GM12878 (cell line): ENCODE measurements at regions not wholly inside any gene's neighbourhood (a gene's known extent, or its start where the extent isn't known, plus 50 kb on each side); places are given as distances from the start of the nearest gene placed in this dataset.

Experiments used
- ATAC-seq: fragments of 200-7000 bp; cut with Tn5 transposase; 3 replicates; pipeline ENCODE4 v1.9.1; 2020; ENCODE audit warnings: mild to moderate bottlenecking, moderate library complexity
- BruUV-seq: library from RNA; stranded (reverse); fragments of 400-500 nt; replicated peaks from 2 replicates; lab custom pipeline; 2021; lab: Mats Ljungman, UMichigan
- CTCF ChIA-PET: fragments of 300-600 bp; sonication (Branson Sonifier 250); formaldehyde crosslinking; extraction: SDS; loops from one replicate; lab custom pipeline; 2021; ENCODE audit warnings: inconsistent platforms; lab: Yijun Ruan, JAX
- POLR2A ChIA-PET: fragments of 350-600 bp; formaldehyde crosslinking; extraction: SDS; loops from one replicate; lab custom pipeline; 2021; ENCODE audit warnings: inconsistent platforms; lab: Charles Lee
- RAD21 ChIA-PET: fragments of 300-600 bp; sonication (Branson Sonifier 250); formaldehyde crosslinking; loops from one replicate; lab custom pipeline; 2023; ENCODE audit warnings: antibody characterized with exemption; ENCODE audit not compliant: unreplicated experiment; lab: Charles Lee
- SMC1A ChIA-PET: fragments of 300-600 bp; sonication (Branson Sonifier 250); formaldehyde crosslinking; loops from one replicate; lab custom pipeline; 2023; ENCODE audit not compliant: unreplicated experiment, uncharacterized antibody; lab: Charles Lee
- DNase-seq: peaks from one replicate; pipeline ENCODE4 v3.0.0-alpha.2; 2011; ENCODE audit warnings: low read depth, low spot score
- FAIRE-seq: peaks from 3 replicates; lab custom pipeline; 2011; peaks lifted over from hg19 to GRCh38; lab: Jason Lieb, UNC
- H2AFZ ChIP-seq: 2 replicates; pipeline ENCODE4 v1.6.0; 2011; ENCODE audit warnings: low read depth, low read length, control low read depth; ENCODE audit not compliant: control insufficient read depth
- H3K27ac ChIP-seq: 2 replicates; pipeline ENCODE4 v1.5.1; 2011; ENCODE audit warnings: control low read depth; ENCODE audit not compliant: control insufficient read depth, insufficient read depth
- H3K27me3 ChIP-seq, 2 experiments: replicated peaks in 1 of 2; 2 replicates each; pipeline versions ENCODE4 v1.6.0 to v1.6.1; 2011; ENCODE audit warnings: low read length in 1 of 2; ENCODE audit not compliant: control insufficient read depth in 2 of 2, insufficient read depth in 2 of 2
- H3K36me3 ChIP-seq, 2 experiments: 2 replicates each; pipeline ENCODE4 v1.5.1; 2011; ENCODE audit warnings: low read length in 1 of 2; ENCODE audit not compliant: control insufficient read depth in 2 of 2, insufficient read depth in 2 of 2
- H3K4me1 ChIP-seq: 2 replicates; pipeline ENCODE4 v1.6.1; 2011; ENCODE audit warnings: mild to moderate bottlenecking, low read length, moderate library complexity, mixed read lengths; ENCODE audit not compliant: control insufficient read depth, insufficient read depth
- H3K4me2 ChIP-seq: 2 replicates; pipeline ENCODE4 v1.6.0; 2011; ENCODE audit warnings: control low read depth; ENCODE audit not compliant: control insufficient read depth, insufficient read depth
- H3K4me3 ChIP-seq: fragments of 200-600 bp; sonication (generic); 2 replicates; pipeline ENCODE4 v1.5.1; 2016
- H3K79me2 ChIP-seq: 2 replicates; pipeline ENCODE4 v1.6.0; 2011; ENCODE audit warnings: low read length; ENCODE audit not compliant: control insufficient read depth, insufficient read depth
- H3K9ac ChIP-seq: 2 replicates; pipeline ENCODE4 v1.8.0; 2011; ENCODE audit warnings: low read length, control low read depth, mixed read lengths; ENCODE audit not compliant: control insufficient read depth, insufficient read depth
- H3K9me3 ChIP-seq: replicated peaks from 3 replicates; pipeline ENCODE4 v1.5.1; 2011; ENCODE audit warnings: mild to moderate bottlenecking, low read length; ENCODE audit not compliant: control insufficient read depth, insufficient read depth
- H4K20me1 ChIP-seq: 2 replicates; pipeline ENCODE4 v1.6.0; 2011; ENCODE audit not compliant: control insufficient read depth, insufficient read depth
- CBX3 ChIP-seq: fragments of 200-600 bp; sonication (generic); IDR thresholded peaks from 2 replicates; pipeline ENCODE4 v1.6.1; 2016; ENCODE audit warnings: low read depth, borderline replicate concordance
- CBX5 ChIP-seq: sonication (generic); IDR thresholded peaks from 2 replicates; pipeline ENCODE4 v1.6.1; 2016; ENCODE audit warnings: low read depth, moderate library complexity, mild to moderate bottlenecking, inconsistent platforms
- CEBPB ChIP-seq, 2 experiments: fragments of 150-350 bp in 1 of 2; IDR thresholded peaks; 2 replicates each; pipeline ENCODE4 v1.6.1; 2012 to 2014; ENCODE audit warnings: low read depth in 2 of 2, low read length in 2 of 2, borderline replicate concordance in 1 of 2, inconsistent platforms in 1 of 2
- CHD1 ChIP-seq: IDR thresholded peaks from 2 replicates; pipeline ENCODE4 v1.6.1; 2012; ENCODE audit warnings: low read depth, low read length, improper control_type of control experiment
- EED ChIP-seq: sonication (generic); IDR thresholded peaks from 2 replicates; pipeline ENCODE4 v1.6.1; 2016; ENCODE audit warnings: antibody characterized with exemption, low read depth
- EZH2 ChIP-seq: IDR thresholded peaks from 2 replicates; pipeline ENCODE4 v1.6.1; 2012; ENCODE audit warnings: low read depth, mild to moderate bottlenecking, control low read depth, inconsistent platforms, low read length, borderline replicate concordance; ENCODE audit not compliant: control insufficient read depth
- JUNB ChIP-seq: IDR thresholded peaks from 2 replicates; pipeline ENCODE4 v1.6.1; 2016; ENCODE audit warnings: antibody characterized with exemption, mild to moderate bottlenecking
- KLF5 ChIP-seq: fragments of 450-650 bp; IDR thresholded peaks from 2 replicates; pipeline ENCODE4 v1.6.1; 2014; ENCODE audit warnings: mild to moderate bottlenecking; ENCODE audit not compliant: partially characterized antibody
- MTA2 ChIP-seq: fragments of 450-650 bp; IDR thresholded peaks from 2 replicates; pipeline ENCODE4 v1.6.1; 2016; ENCODE audit warnings: low read depth, mild to moderate bottlenecking, moderate library complexity
- PAX8 ChIP-seq: fragments of 450-650 bp; IDR thresholded peaks from 2 replicates; pipeline ENCODE4 v1.6.1; 2017; ENCODE audit warnings: mild to moderate bottlenecking, moderate library complexity
- RB1 ChIP-seq: fragments of 450-650 bp; formaldehyde crosslinking; IDR thresholded peaks from 2 replicates; pipeline ENCODE4 v1.6.1; 2017; ENCODE audit warnings: mild to moderate bottlenecking, borderline replicate concordance
- RBBP5 ChIP-seq: fragments of 200-600 bp; sonication (generic); conservative IDR thresholded peaks from 2 replicates; pipeline ENCODE4 v1.6.1; 2016
- RCOR1 ChIP-seq: conservative IDR thresholded peaks from 2 replicates; pipeline ENCODE4 v1.6.1; 2012; ENCODE audit warnings: low read depth, low read length, improper control_type of control experiment
- SMAD1 ChIP-seq: fragments of 450-650 bp; IDR thresholded peaks from 2 replicates; pipeline ENCODE4 v1.6.1; 2018; ENCODE audit warnings: mild to moderate bottlenecking, low read depth; ENCODE audit not compliant: partially characterized antibody
- SRF ChIP-seq, 2 experiments: IDR thresholded peaks; 2 replicates each; pipeline ENCODE4 v1.6.1; 2011; ENCODE audit warnings: low read depth in 2 of 2, low read length in 2 of 2, mild to moderate bottlenecking in 1 of 2, moderate library complexity in 1 of 2
- STAT1 ChIP-seq: fragments of 450-650 bp; conservative IDR thresholded peaks from 2 replicates; pipeline ENCODE4 v1.6.1; 2014; ENCODE audit warnings: antibody characterized with exemption, mild to moderate bottlenecking
- SUPT20H ChIP-seq: IDR thresholded peaks from 2 replicates; pipeline ENCODE4 v1.6.1; 2011; ENCODE audit warnings: low read depth, mild to moderate bottlenecking, low read length, moderate library complexity, borderline replicate concordance; ENCODE audit not compliant: control insufficient read depth
- TCF12 ChIP-seq: IDR thresholded peaks from 2 replicates; pipeline ENCODE4 v1.6.1; 2011; ENCODE audit warnings: low read depth, mild to moderate bottlenecking, low read length
- ZNF24 ChIP-seq: fragments of 450-650 bp; IDR thresholded peaks from 2 replicates; pipeline ENCODE4 v1.6.1; 2017; ENCODE audit warnings: antibody characterized with exemption, mild to moderate bottlenecking
- WGBS: methylation state at CpG from one replicate; pipeline ENCODE4 v1.1.6; 2016; ENCODE audit warnings: low lambda C conversion rate; ENCODE audit not compliant: insufficient replicate concordance, insufficient coverage; ENCODE audit errors: missing lambda C conversion rate; 5-methylcytosine and 5-hydroxymethylcytosine counted together
- in situ Hi-C: fragments of 300-500 bp; cut with MboI; formaldehyde crosslinking; loops from 9 replicates; pipeline ENCODE4 v1.14.3; 2018; ENCODE audit warnings: mixed read lengths
- intact Hi-C: fragments of 100-400 bp; cut with micrococcal nuclease; formaldehyde crosslinking; loops from one replicate; pipeline ENCODE4 v1.14.2; 2022; ENCODE audit not compliant: unreplicated experiment
- TF ChIP-seq, protein P1 (sequence below): fragments of 450-650 bp; IDR thresholded peaks from 2 replicates; pipeline ENCODE4 v1.6.1; 2017; ENCODE audit warnings: antibody characterized with exemption, mild to moderate bottlenecking, moderate library complexity
- TF ChIP-seq, protein P2 (sequence below): fragments of 450-650 bp; IDR thresholded peaks from 2 replicates; pipeline ENCODE4 v1.6.1; 2018; ENCODE audit warnings: borderline replicate concordance, mild to moderate bottlenecking; ENCODE audit not compliant: partially characterized antibody

DNA sequence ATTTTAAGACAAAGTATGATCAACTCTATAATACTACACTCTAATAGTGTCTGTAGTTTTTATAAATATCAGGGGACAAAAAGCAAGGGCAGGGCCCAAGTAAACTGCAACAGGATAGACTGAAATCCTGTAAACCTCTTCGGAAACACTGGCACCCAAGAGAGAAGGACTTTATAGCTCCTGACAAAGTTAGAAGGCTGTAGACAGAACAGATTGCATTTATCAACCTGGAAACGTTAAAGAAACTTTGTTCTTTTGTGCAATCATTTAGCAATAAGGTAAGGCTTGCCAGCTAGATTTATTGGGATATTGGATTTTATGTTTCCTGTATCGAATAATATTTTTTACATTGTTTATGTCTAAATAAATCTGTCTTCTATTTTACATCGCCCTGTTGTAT lies 91.8 kb upstream of the MAN2A1 start (continued):
- TF ChIP-seq, protein P1, sequence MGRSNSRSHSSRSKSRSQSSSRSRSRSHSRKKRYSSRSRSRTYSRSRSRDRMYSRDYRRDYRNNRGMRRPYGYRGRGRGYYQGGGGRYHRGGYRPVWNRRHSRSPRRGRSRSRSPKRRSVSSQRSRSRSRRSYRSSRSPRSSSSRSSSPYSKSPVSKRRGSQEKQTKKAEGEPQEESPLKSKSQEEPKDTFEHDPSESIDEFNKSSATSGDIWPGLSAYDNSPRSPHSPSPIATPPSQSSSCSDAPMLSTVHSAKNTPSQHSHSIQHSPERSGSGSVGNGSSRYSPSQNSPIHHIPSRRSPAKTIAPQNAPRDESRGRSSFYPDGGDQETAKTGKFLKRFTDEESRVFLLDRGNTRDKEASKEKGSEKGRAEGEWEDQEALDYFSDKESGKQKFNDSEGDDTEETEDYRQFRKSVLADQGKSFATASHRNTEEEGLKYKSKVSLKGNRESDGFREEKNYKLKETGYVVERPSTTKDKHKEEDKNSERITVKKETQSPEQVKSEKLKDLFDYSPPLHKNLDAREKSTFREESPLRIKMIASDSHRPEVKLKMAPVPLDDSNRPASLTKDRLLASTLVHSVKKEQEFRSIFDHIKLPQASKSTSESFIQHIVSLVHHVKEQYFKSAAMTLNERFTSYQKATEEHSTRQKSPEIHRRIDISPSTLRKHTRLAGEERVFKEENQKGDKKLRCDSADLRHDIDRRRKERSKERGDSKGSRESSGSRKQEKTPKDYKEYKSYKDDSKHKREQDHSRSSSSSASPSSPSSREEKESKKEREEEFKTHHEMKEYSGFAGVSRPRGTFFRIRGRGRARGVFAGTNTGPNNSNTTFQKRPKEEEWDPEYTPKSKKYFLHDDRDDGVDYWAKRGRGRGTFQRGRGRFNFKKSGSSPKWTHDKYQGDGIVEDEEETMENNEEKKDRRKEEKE: no peak
- no peak for TF ChIP-seq ZNF24
- TF ChIP-seq PAX8: no peak

DNA sequence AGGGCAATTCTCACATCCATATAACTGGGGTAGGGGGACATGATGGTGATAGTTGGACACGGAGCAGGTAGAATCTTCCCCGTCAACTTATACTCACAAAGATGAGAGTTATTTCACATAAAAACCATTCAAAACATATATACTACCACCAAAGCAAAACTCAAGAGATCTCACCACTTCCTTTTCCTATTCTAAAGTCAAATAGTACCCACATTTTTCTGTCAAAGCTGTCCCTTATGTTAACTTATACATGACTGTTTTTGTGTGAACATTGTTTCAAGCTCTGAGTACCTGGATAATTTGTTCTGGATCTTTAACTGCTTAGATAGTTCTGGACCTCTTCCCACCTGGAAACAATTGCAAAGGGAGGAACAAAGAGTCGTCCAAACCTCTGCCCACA lies 95.5 kb upstream of the MAN2A1 start:
- ATAC-seq: no peak
- WGBS: 22% methylated on average over 3 of the region's 3 CpGs
- intact Hi-C loops (no loop called here), in situ Hi-C loops (no loop called here)
- no peaks in the 10 kb centered on the region for H3K36me3 ChIP-seq
- no peaks in the 10 kb centered on the region for H3K4me1 ChIP-seq
- no peak overlapping the region for H3K9ac ChIP-seq
- CTCF ChIA-PET: no interaction called here
- no TSS peak for BruUV-seq
- no peaks in the 10 kb centered on the region for H4K20me1 ChIP-seq
- POLR2A ChIA-PET: no interaction called here
- H3K4me3 ChIP-seq: no peak overlapping the region
- SMC1A ChIA-PET: no interaction called here
- H2AFZ ChIP-seq: no peak overlapping the region
- H3K4me2 ChIP-seq: no peak overlapping the region
- no peak for DNase-seq
- H3K27ac ChIP-seq: no peak overlapping the region
- H3K9me3 ChIP-seq: no peaks in the 10 kb centered on the region
- RAD21 ChIA-PET: no interaction called here
- no peaks in the 10 kb centered on the region for H3K27me3 ChIP-seq
- H3K79me2 ChIP-seq: no peaks in the 10 kb centered on the region
- FAIRE-seq: no peak
- no peak for TF ChIP-seq CBX5
- TF ChIP-seq RB1: no peak
- TF ChIP-seq STAT1: no peak
- no peak for TF ChIP-seq KLF5
- no peak for TF ChIP-seq SUPT20H
- no peak for TF ChIP-seq MTA2
- TF ChIP-seq RCOR1: no peak
- TF ChIP-seq RBBP5: no peak
- no peak for TF ChIP-seq CEBPB (IDR thresholded peaks at IDR 0.05; ENCODE audit: borderline replicate concordance in 1 of 2, low read depth in 2 of 2, low read length in 2 of 2)
- TF ChIP-seq CBX3: no peak
- TF ChIP-seq TCF12: no peak
- TF ChIP-seq JUNB: no peak
- TF ChIP-seq EZH2: no peak
- no peak for TF ChIP-seq SMAD1
- TF ChIP-seq, protein P2, sequence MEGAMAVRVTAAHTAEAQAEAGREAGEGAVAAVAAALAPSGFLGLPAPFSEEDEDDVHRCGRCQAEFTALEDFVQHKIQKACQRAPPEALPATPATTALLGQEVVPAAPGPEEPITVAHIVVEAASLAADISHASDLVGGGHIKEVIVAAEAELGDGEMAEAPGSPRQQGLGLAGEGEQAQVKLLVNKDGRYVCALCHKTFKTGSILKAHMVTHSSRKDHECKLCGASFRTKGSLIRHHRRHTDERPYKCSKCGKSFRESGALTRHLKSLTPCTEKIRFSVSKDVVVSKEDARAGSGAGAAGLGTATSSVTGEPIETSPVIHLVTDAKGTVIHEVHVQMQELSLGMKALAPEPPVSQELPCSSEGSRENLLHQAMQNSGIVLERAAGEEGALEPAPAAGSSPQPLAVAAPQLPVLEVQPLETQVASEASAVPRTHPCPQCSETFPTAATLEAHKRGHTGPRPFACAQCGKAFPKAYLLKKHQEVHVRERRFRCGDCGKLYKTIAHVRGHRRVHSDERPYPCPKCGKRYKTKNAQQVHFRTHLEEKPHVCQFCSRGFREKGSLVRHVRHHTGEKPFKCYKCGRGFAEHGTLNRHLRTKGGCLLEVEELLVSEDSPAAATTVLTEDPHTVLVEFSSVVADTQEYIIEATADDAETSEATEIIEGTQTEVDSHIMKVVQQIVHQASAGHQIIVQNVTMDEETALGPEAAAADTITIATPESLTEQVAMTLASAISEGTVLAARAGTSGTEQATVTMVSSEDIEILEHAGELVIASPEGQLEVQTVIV: no peak
- no peak for TF ChIP-seq SRF (IDR thresholded peaks at IDR 0.05; ENCODE audit: low read depth in 2 of 2, low read length in 2 of 2)
- no peak for TF ChIP-seq EED
- no peak for TF ChIP-seq CHD1
